HG03354 (cell line): ENCODE measurements at regions not wholly inside any gene's neighbourhood (a gene's known extent, or its start where the extent isn't known, plus 50 kb on each side); places are given as distances from the start of the nearest gene placed in this dataset.

Experiments
- ATAC-seq: cut with Tn5 transposase; IDR thresholded peaks from one replicate; pipeline ENCODE4 v1.9.1; 2021; ENCODE audit warnings: mild to moderate bottlenecking; ENCODE audit not compliant: unreplicated experiment, poor library complexity, severe bottlenecking

GRCh38 chr13:107721125-107721869 lies 494.0 kb downstream of the LIG4 start:
- ATAC-seq: no peak

- ATAC-seq: no peak
Measured at GRCh38 chr13:107716741-107717140, 498.6 kb downstream of the LIG4 start.

GRCh38 chr13:107716241-107716640 lies 499.1 kb downstream of the LIG4 start:
- no peak for ATAC-seq

- ATAC-seq: no peak
Measured at GRCh38 chr13:107715496-107715895, 499.8 kb downstream of the LIG4 start.

GRCh38 chr13:107713314-107713713 lies 502.0 kb downstream of the LIG4 start:
- no peak for ATAC-seq

- ATAC-seq: no peak
Measured at GRCh38 chr13:107712145-107712860, 503.0 kb downstream of the LIG4 start.

GRCh38 chr13:107690181-107690580 lies 525.2 kb downstream of the LIG4 start:
- no peak for ATAC-seq

- ATAC-seq: no peak
Measured at GRCh38 chr13:107685876-107686275, 529.5 kb downstream of the LIG4 start.

- no peak for ATAC-seq
Measured at GRCh38 chr13:107681600-107681999, 533.7 kb downstream of the LIG4 start.

- no peak for ATAC-seq
Measured at GRCh38 chr13:107680115-107680514, 535.2 kb downstream of the LIG4 start.

GRCh38 chr13:107678075-107678689 lies 537.2 kb downstream of the LIG4 start:
- ATAC-seq: no peak

- no peak for ATAC-seq
Measured at GRCh38 chr13:107675847-107676550, 539.3 kb downstream of the LIG4 start.

GRCh38 chr13:107669391-107669993 lies 545.8 kb downstream of the LIG4 start:
- no peak for ATAC-seq

- ATAC-seq: no peak
Measured at GRCh38 chr13:107665926-107666458, 549.3 kb downstream of the LIG4 start.

- peak; percentile 99 for ATAC-seq
Measured at GRCh38 chr13:107650081-107650701, 565.1 kb downstream of the LIG4 start.

- ATAC-seq: no peak
Measured at GRCh38 chr13:107649079-107649478, 566.3 kb downstream of the LIG4 start.

GRCh38 chr13:107644136-107644535 lies 571.2 kb downstream of the LIG4 start:
- no peak for ATAC-seq

GRCh38 chr13:107643615-107644014 lies 571.7 kb downstream of the LIG4 start:
- no peak for ATAC-seq

- no peak for ATAC-seq
Measured at GRCh38 chr13:107642831-107643230, 572.5 kb downstream of the LIG4 start.
